Right forelimb (tissue), 1 donor: ENCODE measurements at regions not wholly inside any gene's neighbourhood (a gene's known extent, or its start where the extent isn't known, plus 50 kb on each side); places are given as distances from the start of the nearest gene placed in this dataset.
"Not testable (repeated sequence)": the region's sequence is repeated elsewhere in the genome, so short reads cannot be mapped to it uniquely, and the experiment has no call there.

Experiments
- DNase-seq: peaks from one replicate; pipeline ENCODE4 v3.0.0-alpha.2; 2018

- DNase-seq, result peak; percentile 15
Observed at GRCh38 chr20:58579069-58579818, 64.0 kb upstream of the APCDD1L start.

DNA sequence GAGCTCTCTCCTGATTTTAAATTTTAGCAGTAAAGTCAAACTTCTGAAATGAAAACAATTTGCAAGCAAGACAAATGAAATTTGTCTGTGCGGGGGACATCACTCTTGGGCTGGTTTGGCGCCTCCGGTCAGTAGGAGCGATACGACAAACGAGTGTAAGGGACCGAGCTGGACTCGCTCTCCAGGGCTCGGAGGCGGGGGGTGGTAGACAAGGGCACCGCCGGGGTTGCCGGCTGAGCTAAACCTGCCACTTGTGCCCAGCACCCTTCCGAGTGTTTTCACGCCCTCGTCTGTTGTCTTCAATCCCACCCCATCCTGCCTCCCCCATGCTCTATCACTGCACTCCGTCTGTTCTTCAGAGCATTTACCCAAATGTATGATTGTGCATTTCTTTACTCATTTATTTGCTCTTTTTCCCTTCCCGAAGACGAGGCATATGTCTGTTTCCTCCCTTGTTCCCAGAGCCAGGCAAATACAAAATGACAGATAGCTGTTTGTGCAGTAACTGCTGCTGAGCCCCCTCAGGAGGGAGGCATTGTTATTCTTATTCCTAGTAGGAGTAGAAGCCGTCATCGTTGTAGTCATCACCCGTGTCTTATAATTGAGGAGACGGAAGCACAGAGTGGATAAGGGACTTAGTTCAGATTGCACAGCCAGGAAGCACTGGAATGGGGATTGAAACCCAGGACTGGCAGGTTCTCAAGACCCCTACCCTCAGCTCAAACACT is 62.8 kb upstream of the APCDD1L start:
- DNase-seq, result peak; percentile 12

DNA sequence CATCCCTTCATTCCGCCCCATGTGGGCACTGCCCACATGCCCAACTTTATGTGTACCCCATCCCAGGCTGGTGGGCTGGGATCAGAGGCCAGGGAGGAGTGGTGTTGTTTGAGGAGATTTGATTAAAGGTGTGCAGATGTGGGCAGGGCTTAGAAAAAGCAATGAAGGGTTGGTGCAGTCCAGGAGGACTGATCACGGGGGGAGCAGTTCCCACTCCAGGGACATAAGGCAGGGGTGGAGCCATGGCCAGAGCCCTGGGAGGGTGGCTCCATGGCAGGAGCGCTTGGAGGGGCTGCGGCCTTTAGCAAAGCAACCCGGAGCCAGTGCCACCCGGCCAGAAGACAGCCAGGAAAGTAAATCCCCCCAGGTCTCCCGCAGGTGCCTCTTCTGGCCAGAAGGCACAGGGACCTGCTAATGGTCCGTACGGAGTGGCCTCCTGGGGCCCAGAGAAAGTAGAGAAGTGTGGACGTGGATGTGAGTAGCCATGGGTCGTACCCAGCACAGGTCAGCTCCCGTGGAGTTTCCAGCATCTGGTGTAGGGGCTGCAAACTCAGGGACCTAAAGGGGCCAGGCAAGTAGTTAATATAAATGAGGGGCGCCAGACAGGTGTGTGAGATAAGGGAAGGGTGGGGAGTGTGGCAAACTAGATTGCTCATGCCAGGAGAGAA is 62.1 kb upstream of the APCDD1L start:
- peak; percentile 20 for DNase-seq

GRCh38 chr20:58576603-58576970 is 61.4 kb upstream of the APCDD1L start:
- DNase-seq, result peak; percentile 34

DNA sequence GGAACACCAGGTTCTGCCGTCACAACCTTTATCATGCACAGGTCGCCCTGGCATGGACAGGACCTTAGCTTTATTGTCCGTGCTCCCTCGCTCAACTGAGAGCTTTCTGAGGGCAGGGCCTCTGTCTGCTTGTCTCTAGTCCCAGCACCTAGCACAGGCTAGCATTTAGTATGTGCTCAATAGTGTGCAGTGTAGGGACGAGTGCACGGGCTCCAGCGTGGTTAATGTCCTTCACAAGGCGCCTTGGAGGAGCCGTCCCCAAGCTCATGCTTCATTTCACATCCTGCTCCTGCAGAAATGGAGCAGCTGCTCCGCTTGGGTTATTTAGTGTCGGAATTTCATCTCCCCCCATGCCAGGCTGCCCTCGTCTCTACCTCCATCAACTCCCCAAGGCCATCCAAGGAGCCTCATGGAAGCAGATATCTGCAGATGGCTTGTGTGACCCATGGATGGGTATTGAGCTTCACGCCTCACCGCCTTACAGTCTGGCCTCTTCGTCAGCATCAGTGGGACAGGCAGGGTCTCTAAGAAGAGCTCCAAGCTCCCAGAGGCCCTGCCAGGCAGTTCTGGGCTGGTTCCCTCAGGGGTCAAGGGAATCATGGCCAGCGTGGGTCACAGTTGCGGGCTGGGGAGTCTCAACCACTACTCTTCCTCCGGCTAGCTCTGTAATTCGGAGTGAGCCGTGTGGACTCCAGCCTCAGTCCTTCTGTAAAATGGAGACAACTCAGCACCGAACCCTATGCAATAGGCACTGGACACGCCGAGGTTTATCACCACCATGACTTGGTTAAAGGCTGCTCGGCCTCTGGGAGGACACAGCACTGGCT is 60.8 kb upstream of the APCDD1L start:
- peak; percentile 33 for DNase-seq

GRCh38 chr20:58574469-58574868 is 59.3 kb upstream of the APCDD1L start:
- DNase-seq, result no peak

DNA sequence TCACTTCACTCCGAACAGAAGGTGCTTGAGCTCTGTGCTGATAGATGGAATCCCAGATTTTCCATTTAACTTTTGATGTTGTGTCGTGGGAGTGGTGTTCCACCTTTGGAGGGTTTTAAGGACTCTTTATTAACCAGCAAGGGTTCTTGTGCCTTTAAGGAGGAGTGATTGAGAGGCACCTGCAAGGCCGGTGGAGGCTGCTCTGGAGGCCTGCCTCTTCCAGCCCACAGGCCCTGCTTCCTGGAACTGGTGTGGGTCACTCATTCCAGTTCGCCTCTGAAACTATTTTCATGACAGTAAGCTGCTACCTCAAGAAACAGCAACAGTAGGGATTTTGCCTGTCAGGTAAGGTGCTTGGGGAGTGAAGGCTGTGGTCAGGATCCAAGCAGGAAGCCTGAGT is 58.8 kb upstream of the APCDD1L start:
- DNase-seq, result no peak

DNA sequence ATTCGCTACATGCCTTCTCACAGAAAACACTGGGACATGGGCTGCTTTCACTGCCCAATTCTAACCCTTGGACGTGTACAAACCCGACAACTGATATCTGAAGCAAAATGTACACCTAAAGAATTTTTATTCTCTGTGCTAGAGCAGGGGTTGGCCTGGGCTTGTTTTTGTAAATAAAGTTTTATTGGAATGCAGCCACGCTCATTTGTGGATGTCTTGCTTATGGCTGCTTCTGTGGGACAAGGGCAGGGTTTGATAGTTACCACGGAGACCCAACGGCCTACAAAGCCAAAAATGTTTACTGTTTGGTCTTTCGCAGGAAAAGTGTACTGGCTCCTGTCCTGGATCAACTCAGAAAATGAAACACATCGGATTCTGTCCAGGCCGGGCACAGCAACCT is 58.1 kb upstream of the APCDD1L start:
- peak; percentile 42 for DNase-seq

DNA sequence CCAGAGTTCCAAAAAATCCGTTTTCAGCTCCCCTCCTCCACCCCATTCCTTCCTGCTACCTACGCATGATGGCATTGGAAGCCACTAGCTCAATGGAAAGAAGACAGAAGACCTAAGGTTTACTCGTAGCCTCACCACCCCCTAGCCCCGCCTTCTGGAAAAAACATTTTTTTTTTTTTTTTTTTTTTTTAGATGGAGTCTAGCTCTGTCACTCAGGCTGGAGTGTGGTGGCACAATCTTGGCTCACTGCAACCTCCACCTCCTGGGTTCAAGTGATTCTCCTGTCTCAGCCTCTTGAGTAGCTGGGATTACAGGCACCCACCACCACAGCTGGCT is 57.2 kb upstream of the APCDD1L start:
- not testable (repeated sequence) for DNase-seq

GRCh38 chr20:58571693-58572427 is 56.7 kb upstream of the APCDD1L start:
- DNase-seq, result peak; percentile 52

- peak; percentile 28 for DNase-seq
Observed at GRCh38 chr20:58571356-58571692, 56.1 kb upstream of the APCDD1L start.

GRCh38 chr20:58570204-58570859 is 55.1 kb upstream of the APCDD1L start:
- peak; percentile 41 for DNase-seq

DNA sequence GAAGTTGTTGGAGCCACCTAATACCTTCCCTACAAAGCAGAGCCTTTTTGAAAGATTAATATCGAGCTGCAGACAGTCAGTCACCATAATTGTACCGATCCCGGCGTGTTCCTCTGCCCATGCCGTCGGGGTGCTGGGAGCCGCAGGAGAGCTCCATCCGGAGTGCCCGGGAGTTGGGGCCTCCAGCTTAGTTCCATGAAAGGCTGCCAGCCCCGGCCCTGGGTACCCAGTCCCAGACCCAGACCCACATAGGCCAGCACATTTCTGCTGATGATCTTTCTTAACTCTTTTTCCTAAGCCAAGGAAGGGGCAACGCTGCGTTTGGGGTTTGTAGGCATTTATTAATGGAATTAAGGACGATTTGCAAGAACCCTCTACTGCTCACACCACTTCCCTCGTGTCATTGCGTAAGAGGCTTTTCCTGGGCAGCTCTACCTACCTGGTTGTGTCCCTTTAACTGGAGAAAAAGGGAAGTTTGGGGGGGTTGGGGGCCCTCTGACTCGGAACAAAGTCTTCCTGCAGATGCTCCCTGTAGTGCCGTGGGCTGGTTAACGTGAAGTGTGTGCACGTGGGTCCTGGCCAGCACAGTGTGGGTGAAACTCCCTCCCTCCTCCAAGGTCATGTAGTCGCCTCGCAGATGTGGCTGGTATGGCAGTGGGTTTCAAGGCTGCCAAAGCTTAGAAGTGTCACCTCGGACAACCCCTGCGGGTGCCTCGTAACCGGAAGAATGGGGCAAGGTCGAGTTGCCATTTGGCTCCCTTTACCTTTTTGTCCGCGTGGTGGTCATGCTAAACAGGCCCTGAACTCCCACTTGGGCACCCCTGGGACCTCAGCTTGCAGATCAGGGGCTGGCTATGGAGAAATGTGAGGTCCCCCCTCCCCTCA is 54.3 kb upstream of the APCDD1L start:
- peak; percentile 45 for DNase-seq

DNA sequence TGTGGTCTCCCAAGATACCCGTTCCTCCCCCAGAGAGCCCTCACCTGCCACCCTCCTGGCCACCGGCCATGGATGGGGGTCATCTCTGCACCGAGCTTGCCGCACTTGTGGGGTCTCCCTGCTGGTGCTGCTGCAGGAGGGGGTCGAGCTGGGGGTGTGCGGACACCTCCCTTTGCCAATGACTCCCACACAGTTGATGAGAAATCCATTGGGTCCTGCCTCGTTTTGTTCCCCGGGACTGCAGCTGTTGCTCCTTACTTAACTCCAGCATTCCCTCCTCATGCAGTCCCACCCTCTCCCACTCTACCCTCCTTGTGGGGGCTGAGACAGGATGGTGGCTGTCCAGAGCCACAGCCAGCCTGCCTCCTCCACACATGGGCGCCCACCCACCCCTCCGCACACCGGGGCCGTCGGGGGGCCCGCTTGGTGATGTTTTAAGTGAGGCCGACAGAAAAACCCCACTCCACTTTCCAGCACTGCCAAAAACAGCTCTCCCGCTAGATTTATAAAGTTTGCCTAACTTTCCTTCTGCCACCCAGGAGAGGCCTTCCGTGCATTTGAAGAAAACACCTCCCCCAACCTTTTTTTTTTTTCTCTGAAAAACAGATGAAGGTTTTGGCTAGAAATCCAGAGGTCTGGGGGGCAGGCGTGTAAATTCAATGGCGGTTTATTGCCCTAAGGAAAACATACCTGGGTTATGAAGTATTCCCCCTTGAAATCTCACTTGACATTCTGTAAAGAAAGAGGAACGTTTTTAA is 53.5 kb upstream of the APCDD1L start:
- DNase-seq, result peak; percentile 70

- peak; percentile 49 for DNase-seq
Observed at GRCh38 chr20:58568126-58568482, 52.9 kb upstream of the APCDD1L start.

- peak; percentile 24 for DNase-seq
Observed at GRCh38 chr20:58567437-58567836, 52.2 kb upstream of the APCDD1L start.

DNA sequence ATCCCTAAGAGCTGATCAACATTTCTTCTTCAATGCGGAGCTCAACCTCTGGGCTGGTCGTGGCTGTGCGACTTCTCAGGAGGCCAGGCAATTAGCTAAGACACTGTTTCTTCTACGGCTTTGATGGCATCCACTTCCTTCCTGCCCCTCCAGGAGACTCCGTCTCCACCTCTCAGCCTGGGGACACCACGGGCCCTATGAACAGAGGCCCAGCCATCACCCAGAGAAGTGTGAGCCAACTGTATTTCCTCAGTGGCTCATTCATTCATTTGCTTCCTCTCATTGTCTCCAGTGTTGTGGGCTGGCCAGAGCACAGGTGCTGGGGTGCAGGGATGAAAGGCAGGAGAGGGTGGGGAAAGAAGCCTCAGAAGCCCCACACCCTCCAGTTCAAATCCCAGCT is 51.8 kb upstream of the APCDD1L start:
- peak; percentile 34 for DNase-seq

DNA sequence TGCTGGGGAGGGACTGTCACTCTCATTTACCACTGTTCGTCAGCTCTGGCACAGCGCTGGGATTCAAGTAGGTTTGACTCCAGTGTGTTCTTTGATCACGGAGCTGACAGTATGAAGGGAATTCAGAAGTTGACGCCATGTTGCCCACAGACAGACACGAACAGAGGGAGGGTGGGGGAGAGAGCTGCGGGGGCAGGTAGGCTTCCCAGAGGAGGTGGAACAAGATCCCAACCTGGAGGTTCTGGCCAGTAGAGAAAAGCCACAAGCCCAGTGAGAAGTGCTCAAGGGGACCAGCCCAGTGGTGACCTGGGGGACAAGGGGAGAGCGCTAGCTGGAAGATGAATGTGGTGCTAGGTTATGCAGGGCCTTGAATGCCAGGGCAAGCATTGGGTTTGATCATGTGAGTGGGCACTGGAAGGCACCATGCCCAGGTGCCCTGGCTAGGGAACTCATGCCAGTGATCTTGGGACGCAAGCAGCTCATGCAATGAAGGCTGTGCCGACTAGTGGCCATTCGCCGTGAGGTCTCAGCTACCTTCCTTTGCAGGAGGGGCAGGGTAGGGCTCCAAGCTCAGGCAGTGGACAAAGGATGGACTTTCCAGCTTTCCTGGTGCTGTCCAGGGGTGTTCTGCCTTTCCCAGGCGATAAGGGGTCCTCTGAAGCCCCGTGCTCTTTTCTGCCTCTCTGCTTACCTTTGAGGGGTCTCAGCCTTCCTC is 50.4 kb upstream of the APCDD1L start:
- peak; percentile 29 for DNase-seq
